ENCODE measurements at regions not wholly inside any gene's neighbourhood (a gene's known extent, or its start where the extent isn't known, plus 50 kb on each side); places are given as distances from the start of the nearest gene placed in this dataset.

GRCh38 chr3:72319194-72320094 lies 528.8 kb downstream of the SHQ1 start:
- no peaks in the 10 kb centered on the region for H3K9me3 ChIP-seq (ENCODE audit: low read depth)
- no peak for TF ChIP-seq CTCF (IDR thresholded peaks at IDR 0.05; ENCODE audit: poor library complexity)
- DNase-seq (ENCODE audit: low spot score): peak; percentile 46
- peak overlapping the region; percentile 70 for H3K27ac ChIP-seq
- no peak overlapping the region for H2AFZ ChIP-seq
- H3K9me2 ChIP-seq (replicated peaks; ENCODE audit: insufficient read depth): no peaks in the 10 kb centered on the region
- H3K4me2 ChIP-seq: peak overlapping the region; percentile 44
- H3K4me3 ChIP-seq: no peak overlapping the region
- H3K36me3 ChIP-seq (replicated peaks; ENCODE audit: insufficient read depth, low read depth): no peaks in the 10 kb centered on the region
- WGBS (ENCODE audit: low lambda C conversion rate, missing lambda C conversion rate): 79% methylated on average over 6 of the region's 6 CpGs
- no peaks in the 10 kb centered on the region for H3K79me2 ChIP-seq
- H3K4me1 ChIP-seq (ENCODE audit: insufficient read depth): peaks cover 22% of the 10 kb centered on the region
- H3K27me3 ChIP-seq: no peaks in the 10 kb centered on the region
- H4K20me1 ChIP-seq (ENCODE audit: insufficient read depth, poor library complexity, severe bottlenecking): no peaks in the 10 kb centered on the region

- Histone ChIP-seq H2AFZ (no peak overlapping the region), H4K20me1 (ENCODE audit: insufficient read depth, poor library complexity, severe bottlenecking) (no peaks in the 10 kb centered on the region), H3K4me2 (peak overlapping the region; percentile 44), H3K79me2 (no peaks in the 10 kb centered on the region), H3K4me3 (no peak overlapping the region), H3K9me3 (ENCODE audit: low read depth) (no peaks in the 10 kb centered on the region), H3K36me3 (replicated peaks; ENCODE audit: insufficient read depth, low read depth) (no peaks in the 10 kb centered on the region), H3K4me1 (ENCODE audit: insufficient read depth) (peaks cover 22% of the 10 kb centered on the region), H3K27me3 (no peaks in the 10 kb centered on the region), H3K27ac (peak overlapping the region; percentile 70), H3K9me2 (replicated peaks; ENCODE audit: insufficient read depth) (no peaks in the 10 kb centered on the region)
- WGBS (ENCODE audit: low lambda C conversion rate, missing lambda C conversion rate): 45% methylated on average over 12 of the region's 12 CpGs
- peak; percentile 44 for DNase-seq (ENCODE audit: low spot score)
- TF ChIP-seq EZH2 (IDR thresholded peaks at IDR 0.05; ENCODE audit: borderline replicate concordance) (no peak), CTCF (IDR thresholded peaks at IDR 0.05; ENCODE audit: poor library complexity) (no peak), EZH2phosphoT487 (IDR thresholded peaks at IDR 0.05; ENCODE audit: low read depth, severe bottlenecking, unreplicated experiment) (no peak)
These were observed 529.6 kb downstream of the SHQ1 start for GRCh38 chr3:72318504-72319193.

- Histone ChIP-seq H2AFZ (no peak overlapping the region), H3K27ac (no peak overlapping the region), H3K4me1 (ENCODE audit: insufficient read depth) (peaks cover 22% of the 10 kb centered on the region), H3K27me3 (no peaks in the 10 kb centered on the region), H3K9me3 (ENCODE audit: low read depth) (no peaks in the 10 kb centered on the region), H3K79me2 (no peaks in the 10 kb centered on the region), H3K4me3 (no peak overlapping the region), H3K9me2 (replicated peaks; ENCODE audit: insufficient read depth) (no peaks in the 10 kb centered on the region), H3K36me3 (replicated peaks; ENCODE audit: insufficient read depth, low read depth) (no peaks in the 10 kb centered on the region), H4K20me1 (ENCODE audit: insufficient read depth, poor library complexity, severe bottlenecking) (no peaks in the 10 kb centered on the region), H3K4me2 (peak overlapping the region; percentile 44)
- 67% methylated on average over 7 of the region's 7 CpGs for WGBS (ENCODE audit: low lambda C conversion rate, missing lambda C conversion rate)
- TF ChIP-seq EZH2phosphoT487 (IDR thresholded peaks at IDR 0.05; ENCODE audit: low read depth, severe bottlenecking, unreplicated experiment) (no peak), EZH2 (IDR thresholded peaks at IDR 0.05; ENCODE audit: borderline replicate concordance) (no peak), CTCF (IDR thresholded peaks at IDR 0.05; ENCODE audit: poor library complexity) (no peak)
- no peak for DNase-seq (ENCODE audit: low spot score)
These were observed 530.8 kb downstream of the SHQ1 start for GRCh38 chr3:72317491-72317890.

Data from hepatocyte (in vitro differentiated cells).